H9 (cell line): ENCODE measurements at regions not wholly inside any gene's neighbourhood (a gene's known extent, or its start where the extent isn't known, plus 50 kb on each side); places are given as distances from the start of the nearest gene placed in this dataset.
A peak's percentile ranks its signal among the peaks of the same experiment; 100 is the strongest.

Experiments
- DNase-seq: peaks from one replicate; pipeline ENCODE4 v3.0.0-alpha.2; 2017
- H2AFZ ChIP-seq: one replicate; pipeline ENCODE4 v1.6.1; 2013; ENCODE audit warnings: mild to moderate bottlenecking, low read length, control low read depth, moderate library complexity
- H2AK5ac ChIP-seq: 2 replicates; pipeline ENCODE4 v1.6.1; 2013; ENCODE audit warnings: low read length, control low read depth, mixed read lengths; ENCODE audit not compliant: insufficient read length
- H2BK120ac ChIP-seq: one replicate; pipeline ENCODE4 v1.6.1; 2013; ENCODE audit warnings: low read depth, mild to moderate bottlenecking, low read length, control low read depth, inconsistent platforms; ENCODE audit not compliant: poor library complexity, severe bottlenecking
- H2BK12ac ChIP-seq: 2 replicates; pipeline ENCODE4 v1.6.1; 2013; ENCODE audit warnings: low read length, control low read depth, mixed read lengths, low read depth; ENCODE audit not compliant: insufficient read length
- H2BK15ac ChIP-seq: 2 replicates; pipeline ENCODE4 v1.6.1; 2013; ENCODE audit warnings: low read depth, low read length, control low read depth
- H2BK20ac ChIP-seq: one replicate; pipeline ENCODE4 v1.6.1; 2013; ENCODE audit warnings: low read depth, mild to moderate bottlenecking, low read length, control low read depth, inconsistent platforms; ENCODE audit not compliant: poor library complexity, severe bottlenecking
- H2BK5ac ChIP-seq: 2 replicates; pipeline ENCODE4 v1.6.1; 2013; ENCODE audit warnings: low read length, control low read depth, mixed read lengths; ENCODE audit not compliant: insufficient read length
- H3K14ac ChIP-seq: 2 replicates; pipeline ENCODE4 v1.6.1; 2013; ENCODE audit warnings: low read length, control low read depth; ENCODE audit not compliant: insufficient read depth
- H3K18ac ChIP-seq: 2 replicates; pipeline ENCODE4 v1.6.1; 2013; ENCODE audit warnings: low read depth, mild to moderate bottlenecking, mixed read lengths, low read length, control low read depth; ENCODE audit not compliant: insufficient read length
- H3K23ac ChIP-seq: 2 replicates; pipeline ENCODE4 v1.6.1; 2013; ENCODE audit warnings: low read length, control low read depth, mixed read lengths, low read depth; ENCODE audit not compliant: insufficient read length
- H3K23me2 ChIP-seq: 2 replicates; pipeline ENCODE4 v1.6.1; 2013; ENCODE audit warnings: low read depth, mild to moderate bottlenecking, mixed read lengths, low read length, control low read depth; ENCODE audit not compliant: insufficient read length, poor library complexity, severe bottlenecking
- H3K27ac ChIP-seq: 2 replicates; pipeline ENCODE4 v1.5.1; 2013; ENCODE audit warnings: low read length, control low read depth, mixed read lengths, low read depth; ENCODE audit not compliant: insufficient read length
- H3K27me3 ChIP-seq: 2 replicates; pipeline ENCODE4 v1.6.1; 2013; ENCODE audit warnings: low read length, control low read depth, inconsistent platforms; ENCODE audit not compliant: insufficient read depth
- H3K4ac ChIP-seq: 2 replicates; pipeline ENCODE4 v1.6.1; 2013; ENCODE audit warnings: low read depth, mild to moderate bottlenecking, control low read depth, inconsistent platforms, low read length, moderate library complexity
- H3K4me1 ChIP-seq: 2 replicates; pipeline ENCODE4 v1.6.1; 2013; ENCODE audit warnings: low read length, control low read depth, inconsistent platforms; ENCODE audit not compliant: insufficient read depth
- H3K4me2 ChIP-seq: 2 replicates; pipeline ENCODE4 v1.6.1; 2013; ENCODE audit warnings: low read length, control low read depth, mixed read lengths; ENCODE audit not compliant: insufficient read length, insufficient read depth
- H3K56ac ChIP-seq: 2 replicates; pipeline ENCODE4 v1.6.1; 2013; ENCODE audit warnings: low read depth, mild to moderate bottlenecking, mixed read lengths, low read length, control low read depth; ENCODE audit not compliant: insufficient read length
- H3K79me1 ChIP-seq: 2 replicates; pipeline ENCODE4 v1.6.1; 2013; ENCODE audit warnings: low read depth, mild to moderate bottlenecking, moderate library complexity, low read length, control low read depth, inconsistent platforms; ENCODE audit not compliant: insufficient read depth, poor library complexity, severe bottlenecking
- H3K79me2 ChIP-seq: 2 replicates; pipeline ENCODE4 v1.6.1; 2013; ENCODE audit warnings: low read length, control low read depth, inconsistent platforms; ENCODE audit not compliant: insufficient read depth
- H3K9ac ChIP-seq: 2 replicates; pipeline ENCODE4 v1.6.1; 2013; ENCODE audit warnings: low read length, control low read depth, mixed read lengths; ENCODE audit not compliant: insufficient read length; ENCODE audit errors: extremely low read depth
- H3K9me3 ChIP-seq: one replicate; pipeline ENCODE4 v1.6.1; 2013; ENCODE audit warnings: low read depth, low read length, inconsistent platforms; ENCODE audit not compliant: control insufficient read depth
- H3T11ph ChIP-seq: one replicate; pipeline ENCODE4 v1.6.1; 2013; ENCODE audit warnings: mild to moderate bottlenecking, low read length, control low read depth, inconsistent platforms
- H4K20me1 ChIP-seq: one replicate; pipeline ENCODE4 v1.6.1; 2013; ENCODE audit not compliant: control insufficient read depth, insufficient read length, insufficient read depth
- H4K5ac ChIP-seq: 2 replicates; pipeline ENCODE4 v1.6.1; 2013; ENCODE audit warnings: low read depth, mild to moderate bottlenecking, mixed read lengths, low read length, control low read depth; ENCODE audit not compliant: insufficient read length
- H4K8ac ChIP-seq: replicated peaks from 2 replicates; pipeline ENCODE4 v1.6.1; 2013; ENCODE audit warnings: low read length, control low read depth, mixed read lengths, low read depth; ENCODE audit not compliant: insufficient read length
- H4K91ac ChIP-seq: 2 replicates; pipeline ENCODE4 v1.6.1; 2013; ENCODE audit warnings: low read depth, mild to moderate bottlenecking, moderate library complexity, mixed read lengths, low read length, control low read depth; ENCODE audit not compliant: insufficient read length
- H3K27ac Mint-ChIP-seq, 3 experiments: 2 replicates in 2 of 3; 3 replicates in 1 of 3; pipeline ENCODE4 v1.8.0; 2020 to 2021; ENCODE audit warnings: mixed read lengths in 3 of 3, mild to moderate bottlenecking in 1 of 3, moderate library complexity in 1 of 3
- H3K27me3 Mint-ChIP-seq: 2 replicates; pipeline ENCODE4 v1.8.0; 2021; ENCODE audit warnings: low read depth, mild to moderate bottlenecking, moderate library complexity, mixed read lengths
- H3K36me3 Mint-ChIP-seq, 3 experiments: 2 replicates in 2 of 3; 3 replicates in 1 of 3; pipeline ENCODE4 v1.8.0; 2020 to 2021; ENCODE audit warnings: low read depth in 3 of 3, mixed read lengths in 3 of 3; ENCODE audit not compliant: insufficient read depth in 1 of 3
- H3K4me1 Mint-ChIP-seq, 2 experiments: 2 replicates each; pipeline ENCODE4 v1.8.0; 2020; ENCODE audit warnings: mixed read lengths in 2 of 2
- H3K4me3 Mint-ChIP-seq, 2 experiments: 2 replicates in 1 of 2; 3 replicates in 1 of 2; pipeline ENCODE4 v1.8.0; 2020 to 2021; ENCODE audit warnings: mild to moderate bottlenecking in 2 of 2, mixed read lengths in 2 of 2, moderate library complexity in 1 of 2
- H3K9me3 Mint-ChIP-seq, 2 experiments: 2 replicates in 1 of 2; 3 replicates in 1 of 2; pipeline ENCODE4 v1.8.0; 2020; ENCODE audit warnings: mild to moderate bottlenecking in 2 of 2, mixed read lengths in 2 of 2, moderate library complexity in 1 of 2
- WGBS: extraction: QIAGEN DNeasy Blood & Tissue Kit; methylation state at CpG from one replicate; pipeline ENCODE4 v1.1.7; 2013; ENCODE audit warnings: missing lambda C conversion rate, low lambda C conversion rate, mixed read lengths; ENCODE audit not compliant: insufficient read length; ENCODE audit errors: extremely low coverage; 5-methylcytosine and 5-hydroxymethylcytosine counted together
- TF ChIP-seq, protein P1 (sequence below): fragments of 200-600 bp; sonication (generic); conservative IDR thresholded peaks from 3 replicates; pipeline ENCODE4 v1.8.0; 2021; ENCODE audit warnings: antibody characterized with exemption, mild to moderate bottlenecking

- no peak overlapping the region for H3K18ac ChIP-seq
- Mint-ChIP-seq H3K4me3 (no peak overlapping the region), H3K27me3 (no peaks in the 10 kb centered on the region)
Observed at GRCh38 chr2:157055660-157056199, 201.8 kb upstream of the GALNT5 start.

More at GRCh38 chr2:157055660-157056199, 201.8 kb upstream of the GALNT5 start:
- Histone ChIP-seq H3K23ac (no peak overlapping the region), H3K56ac (no peak overlapping the region), H4K8ac (no peak overlapping the region), H2AFZ (no peak overlapping the region), H3K27ac (no peak overlapping the region), H2AK5ac (no peak overlapping the region), H3K9me3 (no peaks in the 10 kb centered on the region), H3K9ac (no peak overlapping the region), H3K79me1 (no peaks in the 10 kb centered on the region), H3K27me3 (no peaks in the 10 kb centered on the region), H2BK12ac (no peak overlapping the region), H4K5ac (no peak overlapping the region), H3K23me2 (no peaks in the 10 kb centered on the region), H3K4me1 (no peaks in the 10 kb centered on the region; the same call in 1 of the 2 replicates), H3K79me2 (no peaks in the 10 kb centered on the region), H2BK20ac (no peak overlapping the region), H3K4me2 (no peak overlapping the region), H3K14ac (no peak overlapping the region), H2BK120ac (no peak overlapping the region), H2BK15ac (no peak overlapping the region), H4K20me1 (no peaks in the 10 kb centered on the region), H3T11ph (no peak overlapping the region), H2BK5ac (no peak overlapping the region), H3K4ac (no peak overlapping the region), H4K91ac (no peak overlapping the region)
- TF ChIP-seq, protein P1, sequence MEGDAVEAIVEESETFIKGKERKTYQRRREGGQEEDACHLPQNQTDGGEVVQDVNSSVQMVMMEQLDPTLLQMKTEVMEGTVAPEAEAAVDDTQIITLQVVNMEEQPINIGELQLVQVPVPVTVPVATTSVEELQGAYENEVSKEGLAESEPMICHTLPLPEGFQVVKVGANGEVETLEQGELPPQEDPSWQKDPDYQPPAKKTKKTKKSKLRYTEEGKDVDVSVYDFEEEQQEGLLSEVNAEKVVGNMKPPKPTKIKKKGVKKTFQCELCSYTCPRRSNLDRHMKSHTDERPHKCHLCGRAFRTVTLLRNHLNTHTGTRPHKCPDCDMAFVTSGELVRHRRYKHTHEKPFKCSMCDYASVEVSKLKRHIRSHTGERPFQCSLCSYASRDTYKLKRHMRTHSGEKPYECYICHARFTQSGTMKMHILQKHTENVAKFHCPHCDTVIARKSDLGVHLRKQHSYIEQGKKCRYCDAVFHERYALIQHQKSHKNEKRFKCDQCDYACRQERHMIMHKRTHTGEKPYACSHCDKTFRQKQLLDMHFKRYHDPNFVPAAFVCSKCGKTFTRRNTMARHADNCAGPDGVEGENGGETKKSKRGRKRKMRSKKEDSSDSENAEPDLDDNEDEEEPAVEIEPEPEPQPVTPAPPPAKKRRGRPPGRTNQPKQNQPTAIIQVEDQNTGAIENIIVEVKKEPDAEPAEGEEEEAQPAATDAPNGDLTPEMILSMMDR = peak; percentile 49; the same call in 2 of the 3 replicates
- Mint-ChIP-seq H3K27ac (no peak overlapping the region), H3K4me1 (peaks cover 2 to 7% of the 10 kb centered on the region in 2 experiments), H3K9me3 (no peaks in the 10 kb centered on the region), H3K36me3 (no peaks in the 10 kb centered on the region)
- WGBS = no CpG with 5 or more reads among the region's 2 CpGs
- no peak for DNase-seq
